ENCODE measurements at regions not wholly inside any gene's neighbourhood (a gene's known extent, or its start where the extent isn't known, plus 50 kb on each side); places are given as distances from the start of the nearest gene placed in this dataset.
A peak's percentile ranks its signal among the peaks of the same experiment; 100 is the strongest.

DNA sequence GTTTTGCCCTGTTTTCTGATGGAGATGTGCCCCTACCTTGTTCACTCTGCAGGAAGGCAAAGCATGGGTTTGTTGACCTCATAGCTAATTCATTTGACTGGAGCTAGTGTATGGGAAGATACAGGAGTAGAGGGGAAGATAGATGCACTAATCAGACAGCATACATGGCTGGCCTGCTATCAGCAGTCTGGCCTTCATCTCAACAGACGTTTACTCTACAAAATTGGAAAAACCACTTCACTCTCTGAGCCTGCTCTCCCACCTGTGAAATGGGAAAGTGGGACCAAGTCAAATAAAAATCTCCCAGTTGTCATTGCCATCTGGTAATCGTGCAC lies 235.2 kb upstream of the RAB4A start:
- DNase-seq, result no peak

DNA sequence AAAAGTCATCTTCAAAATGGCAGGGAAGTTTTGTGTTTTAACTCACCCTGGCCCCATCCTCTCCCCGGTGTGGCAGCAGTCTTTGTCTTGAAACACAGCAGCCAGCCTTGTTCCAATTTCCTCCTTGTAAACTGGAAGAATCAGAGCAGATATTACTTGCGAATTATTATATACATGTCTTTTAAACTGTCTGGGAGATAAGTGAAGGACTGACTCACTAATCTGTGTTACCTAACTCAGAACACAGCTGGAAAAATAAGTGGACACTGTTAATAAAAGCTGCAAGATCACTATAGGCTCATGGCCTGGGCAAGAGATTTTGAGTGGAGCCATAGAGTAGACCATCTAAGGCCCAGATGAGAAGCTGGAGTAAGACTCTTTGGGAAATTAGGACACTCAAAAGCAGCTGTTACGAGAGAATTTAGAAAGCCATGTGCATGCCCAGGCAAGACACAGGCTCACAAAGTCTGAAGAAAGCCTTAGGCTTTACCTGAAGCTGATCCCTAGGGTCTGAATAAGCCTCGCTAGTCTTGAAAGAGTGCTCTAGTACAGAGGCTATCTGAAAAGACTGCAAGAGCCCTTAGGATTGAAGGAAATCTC lies 233.0 kb upstream of the RAB4A start:
- no peak for DNase-seq

DNA sequence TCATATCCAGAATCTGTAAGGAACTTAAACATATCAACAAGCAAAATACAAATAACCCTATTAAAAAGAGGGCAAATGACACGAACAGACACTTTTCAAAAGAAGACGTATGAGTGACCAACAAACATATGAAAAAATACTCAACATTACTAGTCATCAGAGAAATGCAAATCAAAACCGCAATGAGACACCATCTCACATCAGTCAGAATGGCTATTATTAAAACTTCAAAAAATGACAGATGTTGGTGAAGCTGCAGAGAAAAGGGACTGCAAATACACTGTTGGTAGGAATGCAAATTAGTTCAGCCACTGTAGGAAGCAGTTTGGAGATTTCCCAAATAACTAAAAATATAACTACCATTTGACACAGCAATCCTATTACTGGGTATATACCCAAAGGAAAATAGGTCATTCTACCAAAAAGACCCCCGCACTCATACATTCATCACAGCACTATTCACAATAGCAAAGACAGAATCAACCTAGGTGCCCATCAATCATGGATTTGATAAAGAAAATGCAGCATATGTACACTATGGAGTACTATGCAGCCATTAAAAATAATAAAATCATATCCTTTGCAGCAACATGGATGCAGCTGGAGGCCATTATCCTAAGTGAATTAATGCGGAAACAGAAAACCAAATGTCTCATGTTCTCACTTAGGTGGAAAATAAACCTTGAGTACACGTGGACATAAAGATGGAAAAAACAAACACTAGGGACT lies 230.1 kb upstream of the RAB4A start:
- DNase-seq, result no peak

DNA sequence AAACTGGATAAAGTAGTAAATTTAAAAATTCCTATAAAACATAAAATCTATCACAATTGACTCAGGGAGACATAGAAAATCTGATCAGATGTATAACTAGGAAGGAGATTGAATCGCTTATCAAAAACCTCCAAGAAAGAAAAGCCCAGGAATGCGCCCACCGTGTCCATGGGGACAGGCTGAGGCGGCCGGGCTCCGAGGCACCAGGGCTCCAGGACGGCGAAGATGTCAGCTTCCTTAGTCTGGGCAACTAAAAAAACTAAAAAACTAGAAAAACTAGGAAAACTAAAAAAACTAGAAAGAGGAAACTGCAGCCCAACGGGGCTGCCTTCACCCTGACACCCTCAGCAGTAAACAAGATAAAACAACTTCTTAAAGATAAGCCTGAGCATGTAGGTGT lies 229.0 kb upstream of the RAB4A start:
- DNase-seq, result no peak

DNA sequence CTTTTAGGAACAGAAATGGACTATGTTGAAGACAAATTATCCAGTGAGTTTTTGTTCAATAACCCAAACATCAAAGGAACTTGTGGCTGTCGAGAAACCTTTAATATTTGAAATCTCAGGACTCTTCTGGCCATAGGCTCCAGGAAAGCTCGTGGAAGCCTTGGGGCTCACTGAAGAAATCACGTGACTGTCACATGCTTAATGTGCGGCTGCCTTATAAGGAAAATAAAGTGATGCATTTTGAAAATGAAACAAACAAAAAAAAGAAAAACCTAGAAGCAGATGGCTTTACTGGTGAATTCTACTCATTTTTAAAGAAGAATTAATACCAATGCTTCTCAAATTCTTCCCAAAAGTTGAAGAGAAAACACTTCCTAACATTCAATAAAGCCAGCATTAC lies 228.4 kb upstream of the RAB4A start:
- DNase-seq, result no peak

DNA sequence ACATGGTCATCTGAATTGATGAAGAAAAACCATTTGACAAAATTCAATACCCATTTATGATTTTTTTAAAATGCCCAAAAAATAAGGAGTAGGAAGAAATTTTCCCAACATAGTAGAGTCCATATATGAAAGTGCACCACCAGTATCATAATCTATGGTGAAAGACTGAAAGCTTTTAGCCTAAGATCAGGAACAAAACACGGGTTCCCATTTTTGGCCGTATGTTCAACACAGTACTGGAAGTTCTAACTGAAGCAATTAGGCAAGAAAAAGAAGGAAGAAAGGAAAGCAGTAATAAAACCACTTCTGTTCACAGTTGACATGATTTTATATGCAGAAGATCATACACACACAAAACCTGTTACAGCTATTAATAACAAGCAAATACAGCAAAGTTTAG lies 227.8 kb upstream of the RAB4A start:
- DNase-seq, result peak; percentile 22

DNA sequence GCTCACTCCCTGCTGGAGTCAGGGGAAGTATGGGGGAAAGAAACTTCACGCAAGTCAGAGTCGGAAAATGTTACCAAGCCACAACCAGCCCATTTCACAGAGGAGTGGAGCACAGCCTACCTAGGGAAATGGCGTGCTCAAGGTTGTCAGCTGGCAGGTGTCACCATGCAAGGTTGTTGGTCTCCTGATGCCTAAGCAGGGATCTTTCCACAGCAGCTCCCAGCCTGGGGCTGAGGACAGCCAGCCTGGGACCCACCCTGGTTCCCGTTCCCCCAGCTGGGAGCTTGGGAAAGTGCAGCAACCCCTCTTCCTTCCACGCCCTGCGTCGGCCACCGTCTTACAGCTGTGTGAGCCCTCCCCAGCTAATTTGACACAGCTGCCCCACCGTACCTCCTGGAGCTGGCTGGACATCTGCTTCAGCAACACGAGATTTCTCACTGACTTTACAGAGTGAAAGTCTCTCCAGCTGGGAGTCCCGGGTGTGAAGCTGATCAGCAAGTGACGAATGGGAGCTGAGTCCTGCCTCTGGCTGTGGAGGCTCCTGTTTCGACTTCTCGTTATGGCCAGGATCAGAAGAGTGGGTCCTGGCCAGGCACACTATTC lies 224.6 kb upstream of the RAB4A start:
- no peak for DNase-seq

DNA sequence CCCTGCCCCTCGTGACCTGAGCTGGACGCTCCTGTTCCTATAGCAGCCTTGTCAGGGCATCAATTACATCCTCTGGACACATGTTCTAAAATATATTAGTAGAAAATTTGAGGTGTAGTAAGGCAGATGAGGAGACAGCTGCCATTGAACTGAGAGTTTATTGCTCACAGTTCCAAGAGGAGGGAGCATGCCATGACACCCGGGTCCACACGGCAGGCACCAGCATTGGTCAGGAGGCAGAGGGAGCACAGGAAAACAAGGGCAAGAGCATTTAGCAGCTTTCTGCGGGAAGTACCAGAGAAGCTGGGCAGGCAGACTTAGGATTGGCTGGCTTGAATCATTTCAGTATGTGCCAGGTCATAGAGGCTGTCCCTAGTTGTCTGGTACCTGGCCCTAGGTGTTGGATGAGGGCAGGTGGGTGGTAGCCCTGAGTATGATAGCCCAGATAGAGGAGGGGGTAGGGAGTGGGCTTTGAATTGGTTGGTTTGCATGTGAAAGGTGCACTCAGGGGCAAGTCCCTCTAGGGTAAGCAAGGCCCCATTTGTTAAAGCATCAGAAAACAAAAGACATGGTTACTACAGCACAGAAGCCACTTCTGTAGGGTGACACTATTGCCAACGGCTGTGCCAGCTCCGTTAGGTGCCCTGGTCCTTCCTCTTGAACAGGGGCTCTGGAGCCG lies 223.6 kb upstream of the RAB4A start:
- DNase-seq, result no peak

DNA sequence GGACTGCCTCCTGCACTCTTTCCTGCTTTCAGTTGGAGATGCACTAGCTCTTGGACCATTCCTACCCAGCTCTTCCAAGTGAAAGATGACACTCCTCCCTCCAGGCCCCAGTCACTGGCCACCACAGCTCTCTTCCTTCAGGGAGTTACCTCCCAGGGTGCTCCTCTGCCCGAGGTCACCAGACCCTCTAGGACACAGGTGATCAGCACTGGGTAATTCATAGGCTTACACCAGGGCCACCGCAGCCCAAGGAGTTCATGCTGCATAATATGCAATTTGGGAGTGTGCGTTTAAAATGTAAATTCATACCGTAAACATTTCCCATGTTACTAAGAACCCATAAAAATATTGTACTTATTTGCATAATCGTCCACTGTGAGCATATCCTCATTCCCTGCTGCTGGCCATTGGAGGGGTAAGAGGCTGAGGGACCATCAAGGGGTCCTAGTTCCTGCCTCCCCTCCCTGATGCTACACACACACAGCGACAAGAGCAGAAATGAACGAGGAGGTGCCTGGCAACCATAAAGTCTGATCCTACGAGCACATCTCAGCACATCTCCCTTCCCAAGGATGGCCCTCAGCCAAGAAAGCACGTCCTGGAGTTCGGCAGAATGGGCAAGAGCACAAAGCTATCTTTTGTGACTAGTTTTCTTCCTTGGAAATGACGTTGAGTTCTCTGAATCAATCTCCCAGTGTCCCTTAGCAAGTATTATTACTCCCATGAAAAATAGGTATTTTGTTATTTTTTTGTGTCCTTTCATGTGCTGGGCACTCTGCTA lies 222.9 kb upstream of the RAB4A start:
- no peak for DNase-seq

DNA sequence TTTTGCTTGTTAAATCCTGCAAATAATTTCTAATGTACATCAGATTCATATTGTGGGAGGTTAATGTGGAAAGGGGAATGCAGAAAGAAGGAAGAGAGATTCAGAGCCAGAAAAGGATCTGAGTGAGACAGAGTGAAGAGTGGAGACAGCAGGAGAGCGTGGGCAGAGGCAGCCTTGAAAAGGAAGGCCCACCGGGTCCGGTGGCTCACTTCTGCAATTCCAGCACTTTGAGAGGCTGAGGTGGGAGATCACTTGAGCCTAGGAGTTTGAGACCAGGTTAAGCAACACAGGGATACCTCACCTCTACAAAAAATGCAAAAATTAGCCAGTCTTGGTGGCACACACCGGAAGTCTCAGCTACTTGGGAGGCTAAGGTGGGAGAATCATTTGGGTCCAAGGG lies 222.0 kb upstream of the RAB4A start:
- no peak for DNase-seq

DNA sequence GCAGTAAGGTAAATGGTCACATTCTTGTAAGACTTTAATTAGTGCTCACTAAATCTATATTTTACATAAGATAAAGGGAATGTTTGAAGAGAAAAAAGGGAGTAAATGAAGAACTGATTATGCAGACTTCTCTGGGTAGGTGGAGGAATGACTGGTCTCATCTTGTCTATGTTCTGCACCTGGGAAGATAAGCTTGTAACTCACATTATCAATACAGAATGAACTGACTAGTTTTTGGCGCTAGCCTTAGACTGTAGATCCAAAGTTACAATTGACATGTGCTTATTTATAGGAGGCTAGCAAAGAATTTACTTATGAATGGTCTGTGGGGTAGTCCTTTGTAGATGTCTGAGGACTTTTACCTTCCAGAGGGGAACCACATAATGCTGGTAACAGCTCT lies 214.9 kb upstream of the RAB4A start:
- peak; percentile 22 for DNase-seq

DNA sequence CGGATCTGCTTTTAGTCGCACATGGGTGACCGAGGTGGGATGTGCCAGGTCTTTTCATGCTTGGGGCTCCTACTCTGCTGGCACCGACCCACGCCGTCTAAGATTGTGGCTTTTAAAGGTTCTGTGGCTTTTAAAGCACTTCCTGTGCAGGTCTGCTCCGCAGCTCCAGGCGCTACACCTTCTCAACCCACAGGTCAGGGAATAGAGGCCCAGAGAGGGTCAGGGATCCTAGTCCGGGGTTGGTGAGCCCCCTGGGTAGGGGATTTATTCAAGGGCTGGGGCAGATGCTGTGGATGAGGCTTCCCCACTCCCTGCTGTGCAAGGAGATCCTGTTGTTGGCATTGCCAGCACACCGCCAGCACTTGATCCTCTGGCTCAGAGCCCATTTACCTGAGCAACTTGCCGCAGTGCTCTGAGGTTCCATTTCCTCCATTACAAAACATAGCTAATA lies 212.8 kb upstream of the RAB4A start:
- DNase-seq, result peak; percentile 15

DNA sequence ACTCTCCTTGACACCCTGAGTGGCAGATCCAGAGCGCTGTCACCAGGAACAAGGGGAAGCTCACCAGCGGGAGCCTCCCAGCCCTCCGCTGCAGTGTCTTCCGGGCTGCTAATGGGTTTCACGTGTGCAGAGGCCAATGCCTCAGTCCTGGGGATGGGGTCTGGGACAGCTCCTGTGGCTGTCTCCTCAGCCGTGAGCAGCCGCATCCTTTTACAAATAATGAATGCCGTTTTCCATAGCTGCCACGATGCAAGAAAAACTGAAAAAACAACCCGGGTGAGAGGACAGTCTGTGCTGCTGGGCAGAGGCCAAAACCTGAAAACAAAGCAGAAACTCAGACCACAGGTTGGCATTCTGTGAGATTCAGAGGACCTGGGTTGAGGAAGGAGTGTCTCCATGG lies 212.2 kb upstream of the RAB4A start:
- DNase-seq, result peak; percentile 22

DNA sequence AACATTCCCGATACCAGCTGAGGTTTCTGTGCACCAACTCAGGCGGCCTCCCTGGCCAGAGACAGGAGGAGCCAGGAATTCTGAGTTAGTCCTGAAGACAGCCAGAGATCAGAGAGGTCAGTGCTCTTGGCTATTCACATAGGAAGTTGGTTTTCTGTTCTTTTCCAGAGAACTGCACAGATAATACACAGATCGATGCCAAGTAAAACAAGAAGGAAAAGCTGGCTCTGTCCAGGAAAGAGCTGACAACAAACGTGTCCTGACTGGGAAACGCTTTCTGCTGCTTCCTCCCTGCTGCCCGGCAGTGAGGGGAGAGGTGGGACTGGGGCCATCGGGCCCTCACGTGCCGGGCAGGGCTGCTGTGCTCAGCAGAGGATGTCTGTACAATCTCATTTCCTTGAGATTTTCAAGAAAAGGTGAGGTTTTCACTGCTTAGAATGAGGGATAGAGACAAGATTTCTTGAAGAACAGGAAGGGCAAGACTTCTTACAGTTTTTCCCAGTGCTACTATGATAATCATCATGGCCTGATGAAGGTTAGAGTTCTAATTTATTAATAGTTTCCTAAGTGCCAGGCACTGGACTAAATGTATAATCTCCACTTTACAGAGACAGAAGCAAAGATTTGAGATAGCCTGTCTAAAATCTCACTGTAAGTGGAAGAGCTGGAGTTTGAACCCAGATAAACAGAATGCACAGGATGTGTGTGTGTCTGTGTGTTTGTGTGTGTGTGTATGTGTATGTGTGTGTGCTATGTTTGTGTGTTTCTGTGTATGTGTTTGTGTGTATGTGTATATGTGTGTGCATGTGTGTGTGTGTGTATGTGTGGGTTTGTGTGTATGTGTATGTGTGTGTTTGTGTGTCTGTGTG lies 211.0 kb upstream of the RAB4A start:
- peak; percentile 24 for DNase-seq

DNA sequence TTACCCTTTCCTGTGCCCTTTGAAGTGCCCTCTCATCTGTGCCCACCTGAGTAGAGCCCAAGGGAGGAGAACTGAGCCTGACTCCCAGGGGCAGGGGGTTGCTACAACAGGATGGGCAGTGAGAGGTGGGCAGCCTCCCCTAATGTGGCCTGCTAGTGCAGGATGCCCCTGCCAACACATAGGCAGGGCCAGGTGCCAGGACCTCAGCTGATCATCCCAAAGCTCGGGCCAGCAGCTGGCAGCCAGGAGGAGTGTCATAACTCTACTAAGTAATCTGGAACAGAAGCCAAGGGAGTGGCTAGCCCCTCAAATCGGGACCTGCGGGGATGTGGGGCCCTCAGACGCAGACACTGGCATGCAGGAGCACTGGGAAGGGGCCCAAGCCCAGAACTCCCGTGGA lies 208.8 kb upstream of the RAB4A start:
- no peak for DNase-seq

DNA sequence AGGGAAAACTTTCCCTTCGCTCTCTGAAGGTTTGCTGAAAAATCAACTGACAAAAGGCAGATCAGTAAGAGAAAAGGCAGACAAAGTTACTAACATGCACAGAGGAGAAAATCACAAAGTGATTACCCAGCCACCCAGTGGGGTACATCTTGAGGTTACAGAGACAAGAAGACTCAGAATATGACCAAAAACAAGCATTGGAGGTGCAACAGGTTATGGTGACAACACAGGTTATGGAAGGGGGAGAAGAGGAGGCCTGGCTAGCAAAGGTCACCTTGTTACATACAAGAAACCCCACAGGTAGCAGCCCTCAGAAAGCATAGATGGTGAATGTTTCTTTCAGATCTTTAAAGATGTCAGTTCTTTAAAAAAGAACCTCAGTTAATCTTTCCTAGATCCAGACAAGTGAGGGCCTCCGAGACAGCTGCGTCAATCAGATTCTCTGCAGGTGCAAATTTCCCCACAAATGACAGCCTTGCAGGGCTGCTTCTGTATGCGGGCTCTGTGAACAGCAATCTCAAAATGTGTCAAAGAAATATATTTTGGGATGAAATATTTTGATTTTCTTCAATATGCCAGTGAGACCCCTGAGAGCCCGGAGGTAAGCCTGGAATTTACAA lies 207.6 kb upstream of the RAB4A start:
- no peak for DNase-seq

DNA sequence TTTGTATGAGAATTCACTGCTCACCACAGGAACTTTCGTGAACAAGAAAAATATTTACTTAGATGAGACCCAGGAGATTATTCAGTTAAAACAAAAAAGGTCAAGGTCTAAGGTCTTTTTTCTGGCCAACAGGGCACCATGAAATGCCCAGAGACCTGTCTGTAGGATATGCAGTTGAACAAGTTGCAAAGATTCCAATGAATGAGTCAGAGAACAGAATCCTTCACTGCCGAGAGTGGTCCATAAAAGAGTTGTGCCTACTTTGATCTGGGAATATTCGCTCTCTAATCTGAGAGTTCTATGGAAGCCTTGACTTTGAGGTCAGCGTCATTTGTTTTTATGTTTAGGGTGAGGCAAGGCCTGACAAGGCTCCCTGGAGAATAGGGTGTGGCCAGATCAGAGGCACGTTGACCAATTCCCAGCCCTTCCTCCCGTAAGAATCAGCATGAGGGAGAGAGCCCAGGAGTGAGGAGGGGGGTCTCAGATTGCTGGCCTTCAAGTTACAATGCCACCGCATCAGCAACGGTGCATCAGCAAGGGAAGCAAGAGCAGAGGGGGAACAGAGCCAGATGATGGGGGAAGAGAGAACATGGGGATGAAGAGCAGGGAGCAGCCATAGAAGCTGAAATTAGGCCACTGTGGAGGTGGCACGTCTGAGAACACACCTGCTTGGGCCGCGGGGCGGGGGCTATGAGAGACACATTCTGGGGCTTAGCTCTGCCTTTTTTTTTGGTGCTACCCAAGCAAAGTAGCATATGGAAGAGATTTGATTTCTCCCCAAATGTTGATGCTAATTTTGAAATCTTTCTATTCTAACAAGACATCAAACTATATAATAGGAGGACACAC lies 206.4 kb upstream of the RAB4A start:
- no peak for DNase-seq

DNA sequence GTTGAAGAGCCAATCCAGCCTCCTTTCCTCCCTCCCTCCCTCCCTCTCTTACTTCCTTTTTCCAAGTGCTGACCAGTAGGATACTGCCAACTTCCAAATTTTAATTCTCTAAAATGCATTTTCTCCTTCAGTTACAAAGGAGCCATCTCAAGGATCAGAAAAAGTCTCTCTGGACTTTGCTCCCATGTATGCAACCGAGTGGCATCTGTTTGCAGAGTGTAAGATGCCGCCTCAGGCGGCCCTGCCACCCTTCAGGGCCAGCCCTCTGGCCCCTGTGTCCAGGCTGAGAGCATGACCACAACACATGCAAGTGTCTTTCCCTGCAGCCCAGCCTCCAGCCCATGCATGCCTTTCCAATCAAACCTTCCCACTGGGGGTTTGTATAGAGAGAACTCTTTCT lies 205.3 kb upstream of the RAB4A start:
- no peak for DNase-seq

DNA sequence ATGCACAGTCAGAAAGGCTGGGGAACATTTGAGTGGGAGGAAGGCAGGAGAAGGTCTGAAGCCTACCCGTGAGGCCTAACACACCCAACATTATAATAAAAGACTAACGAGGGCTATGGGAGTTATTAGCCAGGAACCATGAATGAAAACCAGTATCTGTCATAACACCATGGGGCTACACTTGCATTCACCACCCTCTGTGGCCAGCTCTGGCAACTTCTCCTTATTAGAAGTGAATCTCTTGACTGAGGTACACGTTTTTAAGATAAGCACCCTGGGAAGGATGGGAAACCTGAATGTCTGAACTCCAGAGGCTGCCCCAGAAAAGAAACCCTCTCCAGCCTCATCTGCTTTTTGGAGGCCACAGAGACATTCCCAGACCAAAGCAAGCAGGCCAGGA lies 204.3 kb upstream of the RAB4A start:
- peak; percentile 46 for DNase-seq

DNA sequence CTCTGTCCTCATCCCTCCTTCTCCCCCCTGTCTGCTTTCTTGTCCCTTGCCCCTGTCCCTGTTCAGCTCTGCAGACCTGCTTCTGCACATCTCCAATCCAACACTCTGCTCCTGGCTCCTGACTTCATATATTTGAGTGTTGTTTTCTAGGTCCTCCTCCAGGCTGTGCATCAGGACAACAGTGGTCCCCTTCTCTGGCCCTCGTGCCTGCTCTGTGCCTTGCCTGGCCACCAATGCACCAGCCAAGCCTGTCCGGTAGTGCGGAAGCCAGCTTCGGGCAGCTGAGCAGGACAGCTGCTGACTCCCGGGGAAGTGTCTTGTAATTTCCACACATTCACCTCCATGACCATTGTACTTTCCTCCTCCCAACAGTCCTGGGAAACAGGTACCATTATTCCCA lies 203.4 kb upstream of the RAB4A start:
- no peak for DNase-seq
